ELF-1 (cell line): ENCODE measurements at regions not wholly inside any gene's neighbourhood (a gene's known extent, or its start where the extent isn't known, plus 50 kb on each side); places are given as distances from the start of the nearest gene placed in this dataset.

Experiments used
- DNase-seq: peaks from one replicate; pipeline ENCODE4 v3.0.0-alpha.2; 2016; ENCODE audit warnings: low read depth, low spot score

DNA sequence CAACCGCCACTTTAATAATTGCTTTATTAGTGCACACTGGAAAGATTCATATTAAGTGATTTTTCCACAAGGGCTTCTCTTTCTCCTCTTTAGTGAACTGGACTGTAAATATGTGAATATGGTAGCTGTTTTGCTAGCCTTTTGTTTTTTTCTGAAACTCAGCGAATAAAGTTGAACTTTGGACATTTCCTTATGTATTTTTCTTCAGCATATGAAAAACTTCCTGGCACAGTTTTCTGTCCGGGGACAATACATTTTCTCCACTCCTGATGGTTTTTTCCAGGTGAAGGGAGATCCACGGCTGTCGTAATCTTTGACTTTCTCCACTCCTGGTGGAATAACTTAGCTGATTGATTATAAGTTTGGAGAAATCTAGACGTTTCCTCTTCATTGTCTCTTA, 457.4 kb upstream of the FAT1 start:
- no peak for DNase-seq

DNA sequence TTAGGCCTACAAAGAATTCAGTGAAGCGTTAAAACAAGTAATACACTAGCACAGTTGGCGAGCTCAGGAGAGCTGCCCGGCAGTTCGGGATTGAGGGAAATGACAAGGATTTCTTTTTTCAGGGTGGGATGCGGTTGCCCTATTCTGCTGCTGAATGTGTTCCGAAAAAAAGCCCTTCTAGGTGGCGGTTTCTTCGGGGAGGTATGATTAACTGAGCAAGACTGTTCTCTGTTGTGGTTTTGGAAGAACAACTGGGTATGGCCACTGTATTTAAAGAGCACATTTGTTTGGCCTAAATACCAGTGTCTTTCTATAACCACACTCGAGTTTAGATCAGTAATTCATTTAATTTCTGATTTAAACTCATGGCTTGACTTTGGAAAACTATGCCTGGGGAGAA, 459.7 kb upstream of the FAT1 start:
- DNase-seq = no peak

DNA sequence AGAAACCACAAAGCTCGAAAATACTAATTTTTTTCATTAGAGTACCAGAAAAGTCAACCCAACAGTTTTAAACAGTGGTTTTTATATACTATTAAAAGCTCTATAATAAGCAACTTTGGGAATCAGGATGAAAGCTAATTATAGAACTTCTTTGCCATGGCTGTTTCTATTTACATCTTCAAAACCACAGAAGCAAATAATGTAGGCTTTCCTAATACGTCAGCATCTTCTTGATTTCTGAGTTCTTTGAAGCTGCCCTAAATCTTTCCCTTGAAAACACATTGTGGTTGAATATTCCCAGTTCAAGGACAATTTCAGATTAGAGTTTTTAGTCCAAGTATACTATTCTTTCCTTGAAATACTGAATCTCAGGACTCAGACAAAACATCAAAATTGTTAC, 460.2 kb upstream of the FAT1 start:
- DNase-seq = no peak

DNA sequence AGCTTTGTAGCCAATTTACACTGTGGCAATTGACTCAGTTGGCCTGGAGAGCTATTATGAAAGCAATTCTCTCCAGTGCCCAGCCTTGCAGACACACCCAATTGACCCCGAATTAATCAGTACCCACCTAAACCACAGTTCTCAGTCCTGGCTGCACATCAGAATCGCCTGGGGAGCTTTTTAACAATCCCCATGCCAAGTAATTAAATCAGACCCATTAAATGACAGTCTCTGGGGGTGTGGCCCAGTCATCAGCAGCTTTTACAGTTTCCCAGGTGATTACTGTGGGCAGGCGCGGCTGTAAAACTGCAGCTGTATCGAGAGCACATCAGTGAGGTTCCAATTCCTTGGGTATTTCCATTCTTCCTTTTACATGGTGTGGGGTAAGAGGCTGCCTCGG, 460.9 kb upstream of the FAT1 start:
- no peak for DNase-seq

DNA sequence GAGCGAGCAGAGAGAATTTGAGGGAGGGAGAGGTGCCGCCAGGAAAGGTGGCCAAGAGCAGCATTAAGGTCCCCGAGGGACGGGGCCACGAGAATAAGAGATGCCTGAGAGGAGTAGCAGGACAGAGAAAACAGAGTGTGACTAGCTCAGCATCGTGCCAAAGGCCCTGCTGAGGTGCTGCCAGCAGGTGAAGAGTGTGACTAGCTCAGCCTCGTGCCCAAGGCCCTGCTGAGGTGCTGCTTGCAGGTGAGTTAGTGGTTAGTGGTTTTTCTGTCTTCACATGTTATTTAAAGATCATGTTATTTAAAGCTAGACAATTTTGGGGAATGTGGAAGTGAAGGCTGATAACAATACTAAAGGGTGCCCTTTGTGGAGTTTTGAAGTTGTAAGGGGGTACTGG, 464.5 kb upstream of the FAT1 start:
- DNase-seq = no peak

DNA sequence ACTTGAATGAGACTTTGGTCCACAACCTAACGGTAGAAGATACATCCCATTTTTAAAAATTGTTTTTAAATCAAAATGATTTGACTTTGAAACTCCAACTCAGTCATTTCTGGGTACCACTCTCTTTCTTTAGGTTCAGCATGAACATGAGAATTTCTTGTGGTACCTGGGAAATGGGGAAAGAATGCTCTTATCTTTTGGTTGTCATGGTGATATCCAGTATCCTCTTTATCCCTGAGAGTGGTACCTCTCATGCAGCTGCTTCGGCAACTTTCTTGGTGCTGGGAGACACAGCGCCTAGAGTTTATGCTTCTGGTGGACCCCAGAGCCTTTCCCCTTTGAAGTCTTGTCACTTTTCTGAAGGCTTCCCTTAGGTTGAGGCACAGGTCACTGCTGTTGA, 465.1 kb upstream of the FAT1 start:
- no peak for DNase-seq

DNA sequence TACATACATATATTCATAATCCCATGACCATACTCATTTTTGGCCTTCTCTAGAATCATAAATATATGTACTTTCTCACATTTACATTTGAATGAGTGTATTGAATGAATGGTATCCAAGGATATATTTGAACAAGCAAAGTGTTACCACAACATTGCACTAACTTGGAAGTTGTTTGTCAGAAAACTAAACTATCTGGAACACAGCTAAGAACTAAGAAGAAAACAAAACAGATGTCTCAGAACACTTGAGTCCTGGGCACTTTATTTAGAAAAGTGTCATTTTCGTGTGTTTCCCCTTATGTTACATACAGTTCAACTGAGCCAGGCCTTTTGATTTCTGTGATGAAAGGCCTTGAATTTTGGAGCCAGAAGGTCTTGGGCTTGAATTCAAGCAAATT, 466.7 kb upstream of the FAT1 start:
- no peak for DNase-seq

DNA sequence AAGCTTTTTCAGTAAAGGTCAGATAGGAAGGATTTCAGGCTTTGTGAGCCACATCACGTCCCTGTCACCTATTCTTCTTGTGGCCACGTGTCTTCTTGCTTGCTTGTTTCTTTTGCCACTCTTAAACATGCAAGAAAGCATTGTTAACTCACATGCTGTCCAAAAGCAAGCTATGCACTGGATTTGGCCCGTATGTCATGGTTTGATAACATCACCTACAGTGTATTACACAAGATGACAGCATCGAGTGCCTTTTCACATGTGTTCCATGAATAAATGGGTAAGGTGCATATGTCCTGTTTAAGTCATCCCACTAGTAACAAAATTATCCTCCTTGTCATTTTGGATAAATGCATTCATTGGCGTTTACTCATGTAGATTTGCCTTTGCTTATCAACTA, 468.0 kb upstream of the FAT1 start:
- DNase-seq = no peak

DNA sequence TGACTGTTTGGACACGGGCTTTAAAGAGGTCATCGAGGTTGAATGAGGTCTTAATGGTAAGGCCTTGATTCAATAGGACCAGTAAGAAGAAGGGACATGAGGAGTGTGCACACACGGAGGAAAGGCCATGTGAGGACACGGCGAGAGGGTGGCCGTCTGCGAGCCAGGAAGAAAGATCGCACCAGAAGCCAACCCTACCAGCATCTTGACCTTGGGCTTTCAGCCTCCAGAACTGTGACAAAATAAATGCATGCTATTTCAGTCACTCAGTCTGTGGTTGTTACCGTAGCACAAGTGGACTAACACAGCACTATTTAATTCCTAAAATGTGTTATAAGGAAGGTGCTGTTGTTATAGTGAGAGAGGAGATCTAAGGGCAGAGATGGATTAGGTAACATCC, 468.6 kb upstream of the FAT1 start:
- no peak for DNase-seq

DNA sequence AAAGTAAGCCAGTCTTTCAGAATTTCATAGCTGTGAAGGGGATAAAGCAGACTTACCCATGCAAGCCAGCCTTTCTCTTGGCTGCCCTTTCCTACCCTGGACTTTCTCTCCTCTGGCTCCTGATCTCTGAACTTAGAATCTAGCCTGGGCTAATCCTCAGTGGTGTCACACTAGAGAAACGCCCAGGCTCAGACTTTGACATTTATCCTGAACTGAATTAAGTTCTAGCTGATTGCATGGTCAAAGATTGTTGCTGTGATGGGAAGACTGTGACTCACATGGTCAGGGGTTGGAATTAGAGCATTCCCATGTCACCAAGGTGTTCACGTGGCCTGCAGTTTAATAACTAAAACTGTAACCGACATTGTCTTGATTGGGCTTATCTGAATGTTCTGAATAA, 469.5 kb upstream of the FAT1 start:
- DNase-seq = no peak

DNA sequence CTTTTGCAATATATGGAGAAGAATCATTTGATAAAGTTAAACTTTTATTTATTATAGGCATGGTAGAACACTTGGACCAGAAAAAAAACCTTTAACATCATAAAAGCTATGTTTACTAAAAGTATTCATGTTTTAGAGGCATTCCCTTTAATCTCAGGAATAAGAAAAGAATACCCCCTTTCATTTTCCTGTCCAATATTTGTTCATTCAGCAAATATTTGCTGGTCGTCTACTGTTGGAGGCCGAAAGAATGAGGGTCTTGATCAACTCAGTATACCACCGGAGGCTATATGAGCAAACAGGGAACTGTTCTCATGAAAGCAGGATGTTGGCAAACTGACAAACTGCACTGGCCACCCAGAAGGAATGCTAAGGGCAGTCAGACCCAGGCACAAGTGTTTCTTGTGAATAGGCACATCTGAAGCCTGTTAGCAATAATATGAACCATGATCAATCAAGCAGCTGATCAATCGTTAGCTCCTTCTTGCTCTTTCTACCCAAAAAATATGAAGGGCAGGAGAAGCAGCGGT, 480.8 kb upstream of the FAT1 start:
- no peak for DNase-seq

DNA sequence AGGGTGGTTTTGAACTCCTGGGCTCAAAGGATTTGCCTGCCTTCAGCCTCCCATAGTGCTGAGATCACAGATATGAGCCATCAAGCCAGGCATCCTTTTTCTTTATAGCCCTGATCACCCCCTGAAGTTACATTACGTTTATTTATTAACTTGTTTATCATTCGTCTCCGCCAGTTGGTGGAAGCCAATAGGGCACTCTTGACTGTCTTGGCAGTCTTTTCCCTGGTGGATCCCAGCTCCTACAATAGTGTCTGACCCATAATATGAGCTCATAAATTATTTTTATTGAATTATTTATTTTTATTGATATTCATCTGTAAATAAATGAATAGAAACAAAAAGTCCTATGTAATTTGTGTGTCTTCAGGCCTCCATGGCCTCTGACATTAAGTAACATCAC, 484.3 kb upstream of the FAT1 start:
- DNase-seq = no peak

DNA sequence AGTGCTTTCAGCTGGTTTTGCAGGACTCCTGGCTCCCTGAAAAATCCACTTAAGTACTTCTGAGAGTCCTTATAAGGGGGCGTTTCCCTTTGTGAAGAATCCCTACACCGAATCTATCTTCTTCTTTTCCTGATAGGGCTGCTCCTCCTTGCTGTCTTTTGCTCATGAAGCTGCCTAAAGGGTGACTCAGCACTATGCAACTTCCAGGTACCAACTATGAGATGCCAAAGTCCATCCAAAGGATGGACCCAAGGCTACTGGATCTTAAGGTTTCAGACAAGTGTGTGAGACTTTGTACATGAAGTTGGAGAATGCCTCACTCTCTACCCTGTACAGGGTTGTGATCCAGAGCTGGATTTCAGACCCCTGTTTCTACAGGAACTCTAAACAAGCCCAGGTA, 485.0 kb upstream of the FAT1 start:
- no peak for DNase-seq

DNA sequence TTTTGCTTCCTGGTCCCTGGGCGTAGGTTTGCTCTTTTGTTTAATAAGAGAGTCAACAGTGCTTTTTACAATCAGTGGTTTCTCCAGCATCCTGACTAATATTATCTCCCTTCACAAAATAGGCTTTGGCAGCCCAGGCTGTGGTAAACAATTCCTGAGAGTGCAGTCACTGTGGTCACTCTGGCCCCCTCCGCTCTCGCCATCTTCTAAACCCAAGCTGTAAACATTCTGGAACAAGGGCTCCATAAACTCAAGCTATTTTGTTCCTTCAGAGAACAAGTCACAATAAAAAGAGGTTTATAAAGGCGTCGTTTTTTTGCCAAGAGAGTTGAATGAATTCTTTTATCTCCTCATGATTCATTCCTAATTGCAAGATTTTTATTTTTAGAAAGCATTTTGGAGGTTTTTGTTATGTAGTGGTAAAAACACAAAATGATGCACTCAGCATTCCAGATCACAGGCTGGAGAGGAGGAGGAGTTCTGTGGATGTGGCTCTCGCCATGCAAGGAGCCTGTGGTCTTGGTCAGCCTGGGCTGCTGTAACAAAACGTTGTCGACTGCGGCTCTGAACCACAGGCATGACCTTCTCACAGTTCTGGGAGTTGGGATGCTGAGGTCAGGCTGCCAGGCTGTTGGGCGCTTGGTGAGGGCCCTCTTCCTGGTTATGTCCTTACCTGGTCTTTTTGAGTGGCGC, 486.4 kb upstream of the FAT1 start:
- no peak for DNase-seq

DNA sequence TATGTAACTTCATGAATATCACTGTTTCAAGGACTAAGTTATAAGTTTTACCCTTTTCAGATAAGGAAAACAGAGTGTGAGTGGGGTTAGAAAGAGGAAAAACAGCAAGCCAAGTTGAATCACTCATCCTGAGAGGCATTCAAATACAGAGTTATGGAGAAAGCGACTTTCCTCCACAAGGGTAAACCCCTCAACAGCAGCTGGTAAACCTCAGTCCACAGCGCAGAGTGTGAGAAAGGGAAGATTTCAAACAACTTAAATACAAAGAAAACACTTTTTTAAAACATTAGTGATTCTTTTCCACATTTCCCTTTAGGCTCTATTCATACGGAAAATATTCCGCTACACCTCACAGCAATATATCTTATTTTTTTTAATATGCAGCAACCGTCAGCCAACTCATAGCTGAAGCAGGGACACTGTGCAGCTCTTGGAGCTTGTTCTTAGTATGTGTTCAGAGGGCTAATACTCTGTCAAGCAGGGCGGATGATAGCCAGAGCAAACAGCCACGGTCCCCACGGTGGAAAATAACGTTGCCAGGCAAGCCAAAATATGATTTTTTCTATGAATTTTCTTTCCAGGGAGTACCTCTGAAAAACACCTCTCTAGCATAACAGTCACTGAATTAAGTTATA, 488.9 kb upstream of the FAT1 start:
- DNase-seq = no peak

DNA sequence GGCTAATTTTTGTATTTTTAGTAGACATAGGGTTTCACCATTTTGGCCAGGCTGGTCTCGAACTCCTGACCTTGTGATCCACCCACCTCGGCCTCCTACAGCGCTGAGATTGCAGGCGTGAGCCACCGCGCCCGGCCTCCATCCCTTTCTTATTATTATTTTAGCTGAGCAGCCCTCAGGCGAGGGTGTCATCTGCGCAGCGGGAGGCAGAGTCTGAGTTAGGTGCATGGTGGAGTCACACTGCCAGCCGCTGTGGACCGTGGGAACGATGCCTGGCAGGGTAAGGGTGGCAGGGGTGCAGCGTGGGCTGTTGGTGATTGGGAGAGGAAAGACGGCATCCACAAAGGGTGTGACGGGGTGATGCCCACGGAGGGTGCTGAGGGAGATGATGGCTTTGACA, 491.8 kb upstream of the FAT1 start:
- no peak for DNase-seq

DNA sequence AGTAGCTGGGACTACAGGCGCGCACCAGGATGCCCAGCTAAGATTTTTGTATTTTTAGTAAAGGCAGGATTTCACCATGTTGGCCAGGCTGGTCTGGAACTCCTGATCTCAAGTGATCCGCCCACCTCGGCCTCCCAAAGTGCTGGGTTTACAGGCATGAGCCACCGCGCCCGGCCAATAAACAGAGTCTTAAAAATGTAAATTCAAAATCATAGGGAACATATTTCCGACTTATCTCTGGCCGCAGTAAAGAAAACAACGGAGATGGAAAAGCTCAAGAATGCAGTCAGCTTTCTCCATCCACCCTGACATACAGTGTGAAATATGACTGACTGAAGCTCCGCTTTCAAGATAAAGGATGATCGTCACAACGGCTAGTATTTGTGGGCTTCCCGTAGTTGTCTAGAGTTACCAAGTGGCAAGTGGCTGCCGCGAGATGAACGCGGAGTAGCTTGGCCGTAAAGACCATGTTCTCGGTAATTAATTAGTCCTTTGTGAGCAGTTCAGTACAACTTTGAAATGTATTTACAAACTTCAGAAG, 495.1 kb upstream of the FAT1 start:
- no peak for DNase-seq

DNA sequence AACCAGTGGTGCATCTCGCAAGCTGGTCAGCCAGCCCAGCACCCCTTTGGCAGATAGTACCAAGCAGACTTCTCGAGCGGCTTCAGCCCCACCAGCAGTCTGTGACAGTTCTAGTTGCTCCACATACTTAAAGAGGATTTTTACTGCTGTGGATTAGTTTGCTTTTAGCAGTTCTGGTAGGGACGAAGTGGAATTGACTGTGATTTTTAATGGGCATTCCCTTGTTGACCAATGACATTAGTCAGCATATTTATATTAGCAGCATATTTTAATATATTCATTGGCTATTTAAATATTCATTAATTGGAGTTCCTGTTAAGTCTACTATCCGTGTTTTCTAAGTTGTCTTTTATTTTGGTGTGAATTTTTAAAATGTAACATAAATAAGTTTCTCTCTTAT, 500.9 kb upstream of the FAT1 start:
- no peak for DNase-seq

DNA sequence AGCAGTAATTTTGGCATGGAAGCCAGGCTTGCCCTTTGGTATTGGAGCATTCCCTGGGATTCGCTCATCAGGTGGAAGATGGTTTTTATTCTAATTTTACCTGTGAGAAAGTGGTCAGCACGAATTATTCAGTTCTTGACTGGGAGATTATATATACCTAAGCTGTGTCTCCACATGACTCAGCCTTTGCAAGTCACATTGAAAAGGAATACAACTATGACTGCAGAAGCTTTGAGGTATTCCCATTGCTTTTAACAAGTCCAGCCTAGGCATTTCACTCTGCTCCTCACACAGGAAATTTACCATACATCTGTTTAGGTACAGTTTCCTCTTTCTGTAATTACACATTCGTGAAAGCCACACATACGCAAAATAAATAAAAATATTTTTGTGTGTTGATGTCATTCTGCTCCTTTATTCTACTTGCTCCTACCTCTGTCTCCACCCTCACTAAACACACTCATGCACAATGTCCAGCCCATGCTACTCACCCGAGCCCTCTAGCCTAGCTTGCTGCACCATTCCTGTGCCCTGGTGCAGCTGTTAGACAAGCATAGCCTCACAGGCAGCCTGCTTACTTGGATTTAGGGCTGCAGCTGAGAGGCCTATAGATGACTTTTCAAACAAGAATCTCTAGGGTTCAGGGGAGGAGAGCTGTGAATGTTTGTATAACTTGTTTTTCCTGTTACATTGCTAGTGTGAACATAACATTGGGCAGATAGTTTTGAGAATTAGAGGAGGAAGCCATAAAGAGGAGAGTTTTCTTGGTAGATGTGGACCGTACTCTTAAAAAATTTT, 504.4 kb upstream of the FAT1 start:
- peak; percentile 18 for DNase-seq

DNA sequence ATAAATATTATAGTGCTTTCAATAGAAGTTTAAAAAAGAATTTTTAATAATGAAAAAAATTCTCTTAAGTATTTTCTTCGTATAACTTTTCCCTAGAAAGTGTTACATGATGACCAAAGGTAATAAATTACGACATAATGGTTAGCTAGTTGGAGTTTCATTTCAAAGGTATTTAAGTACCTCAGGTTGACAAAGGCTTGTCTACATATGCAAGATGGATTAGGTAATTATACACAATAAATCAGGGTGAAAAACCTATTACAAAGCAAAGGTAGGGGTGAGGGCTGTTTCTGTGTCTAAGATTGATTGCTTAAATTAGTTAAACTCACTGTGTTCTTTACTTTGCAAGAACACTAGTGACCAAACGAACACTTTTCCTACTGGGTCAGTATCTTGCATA, 508.5 kb upstream of the FAT1 start:
- no peak for DNase-seq

DNA sequence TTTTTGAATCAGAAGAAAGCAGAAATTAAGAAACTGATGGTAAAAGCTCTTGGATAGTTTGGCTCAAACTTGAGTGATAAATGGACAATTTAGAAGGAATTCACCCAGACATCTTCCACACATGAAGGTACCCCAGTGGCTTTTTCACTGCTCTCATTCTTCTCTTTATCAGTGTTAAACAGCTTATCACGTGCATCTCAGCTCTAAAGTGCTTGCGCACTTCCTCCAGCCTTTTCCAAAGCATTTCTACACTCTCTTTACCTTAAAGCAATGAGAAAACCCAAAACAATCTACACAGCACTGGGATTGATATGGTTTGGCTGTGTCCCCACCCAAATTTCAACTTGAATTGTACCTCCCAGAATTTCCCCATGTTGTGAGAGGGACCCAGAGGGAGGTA, 509.1 kb upstream of the FAT1 start:
- no peak for DNase-seq

DNA sequence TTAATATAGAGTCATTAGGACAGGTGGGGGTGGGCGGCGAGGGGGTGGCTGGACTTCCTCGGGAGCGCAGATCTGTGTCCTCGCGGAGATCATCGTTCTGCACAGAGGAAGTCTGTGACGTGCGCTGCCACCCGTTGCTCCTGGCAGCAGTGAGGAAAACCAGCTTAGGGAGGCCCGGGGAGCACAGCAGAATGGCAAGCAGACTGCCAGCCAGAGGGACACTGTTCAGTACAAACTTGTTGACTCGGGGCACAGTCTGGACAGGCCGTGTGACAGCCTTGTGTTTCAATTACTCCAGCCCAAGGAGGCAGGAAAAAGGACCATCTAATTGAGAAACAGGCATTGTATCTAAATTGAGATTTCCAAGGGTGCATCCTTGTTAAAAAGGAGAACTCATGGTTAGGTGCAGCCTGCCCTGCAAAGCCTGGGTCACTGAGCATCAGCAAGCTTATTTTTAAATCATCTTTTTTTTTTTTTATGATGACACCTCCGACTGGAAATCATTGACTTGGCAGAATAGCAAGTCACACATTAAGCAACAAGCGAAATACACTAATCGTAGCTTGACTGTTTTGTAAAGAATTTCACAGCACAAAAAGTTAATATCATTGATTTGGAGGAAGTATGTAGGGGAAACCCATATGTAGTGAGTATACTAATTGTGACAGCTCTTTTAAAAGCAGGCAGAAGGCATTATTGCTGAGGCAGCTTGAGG, 512.0 kb upstream of the FAT1 start:
- no peak for DNase-seq
